ENCODE measurements at regions not wholly inside any gene's neighbourhood (a gene's known extent, or its start where the extent isn't known, plus 50 kb on each side); places are given as distances from the start of the nearest gene placed in this dataset.
"Not testable (repeated sequence)": the region's sequence is repeated elsewhere in the genome, so short reads cannot be mapped to it uniquely, and the experiment has no call there.

GRCh38 chr6:11961923-11962322, 50.2 kb upstream of the HIVEP1 start:
- Mint-ChIP-seq H3K9me3 (no peaks in the 10 kb centered on the region), H3K27ac (no peak overlapping the region), H3K4me1 (peaks cover 5% of the 10 kb centered on the region), H3K36me3 (no peaks in the 10 kb centered on the region), H3K4me3 (no peak overlapping the region)
- DNase-seq (ENCODE audit: low spot score in 2 of 2), result no peak
- ATAC-seq, result no peak

- Mint-ChIP-seq H3K36me3 (no peaks in the 10 kb centered on the region), H3K27ac (no peak overlapping the region), H3K4me3 (no peak overlapping the region), H3K4me1 (peaks cover 5% of the 10 kb centered on the region), H3K9me3 (no peaks in the 10 kb centered on the region)
- DNase-seq (ENCODE audit: low spot score in 2 of 2) (no peak), ATAC-seq (no peak)
Measured at GRCh38 chr6:11960909-11961779, 51.0 kb upstream of the HIVEP1 start.

GRCh38 chr6:11956781-11957180, 55.3 kb upstream of the HIVEP1 start:
- Mint-ChIP-seq H3K36me3 (no peaks in the 10 kb centered on the region), H3K4me1 (peaks cover 5% of the 10 kb centered on the region), H3K4me3 (no peak overlapping the region), H3K27ac (no peak overlapping the region), H3K9me3 (no peaks in the 10 kb centered on the region)
- ATAC-seq (no peak), DNase-seq (ENCODE audit: low spot score in 2 of 2) (no peak)

GRCh38 chr6:11953641-11954040, 58.5 kb upstream of the HIVEP1 start:
- H3K4me1 Mint-ChIP-seq, result no peaks in the 10 kb centered on the region
- no peaks in the 10 kb centered on the region for H3K36me3 Mint-ChIP-seq
- ATAC-seq (no peak), DNase-seq (ENCODE audit: low spot score in 2 of 2) (no peak)
- H3K27ac Mint-ChIP-seq, result no peak overlapping the region
- no peak overlapping the region for H3K4me3 Mint-ChIP-seq
- H3K9me3 Mint-ChIP-seq, result no peaks in the 10 kb centered on the region

DNA sequence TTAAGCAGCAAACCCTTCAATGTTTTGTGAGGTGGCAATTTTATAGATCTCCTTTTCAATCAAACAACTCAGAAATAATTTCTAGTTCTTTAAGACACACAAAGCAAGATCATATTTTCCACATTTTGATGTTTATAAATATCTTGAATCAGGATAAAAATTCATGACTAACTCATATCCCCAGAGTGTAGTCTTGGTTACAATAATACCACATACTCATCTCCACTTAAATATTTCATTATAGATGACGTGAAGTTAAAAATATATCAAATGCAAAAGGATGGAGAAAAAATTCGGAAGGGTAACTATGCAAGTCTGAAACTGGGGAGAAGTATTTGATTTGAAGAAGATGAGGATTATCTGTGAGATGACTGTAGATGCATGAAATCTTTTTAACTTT, 59.8 kb upstream of the HIVEP1 start:
- Mint-ChIP-seq H3K36me3 (no peaks in the 10 kb centered on the region), H3K4me1 (no peaks in the 10 kb centered on the region), H3K9me3 (no peaks in the 10 kb centered on the region), H3K4me3 (no peak overlapping the region), H3K27ac (no peak overlapping the region)
- ATAC-seq (no peak), DNase-seq (ENCODE audit: low spot score in 2 of 2) (no peak)

DNA sequence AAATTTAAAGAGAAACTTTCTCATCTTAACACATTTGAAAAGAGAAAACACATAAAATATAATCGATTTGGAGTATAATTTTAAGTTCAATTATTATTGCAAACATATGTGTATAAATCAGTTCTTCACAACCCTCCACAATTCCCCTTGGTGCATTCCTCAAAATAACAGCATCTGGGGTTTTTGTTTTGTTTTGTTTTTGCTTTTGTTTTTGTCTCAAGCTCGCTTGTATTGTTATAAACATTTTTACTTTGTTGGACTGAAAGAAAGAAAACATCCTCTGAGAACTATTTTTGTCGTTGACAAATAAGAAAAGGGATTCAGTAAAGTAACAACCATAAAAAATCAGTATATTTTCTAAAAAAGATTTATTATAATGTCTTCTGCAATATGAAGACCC, 60.2 kb upstream of the HIVEP1 start:
- DNase-seq (ENCODE audit: low spot score in 2 of 2) (no peak), ATAC-seq (no peak)
- no peaks in the 10 kb centered on the region for H3K4me1 Mint-ChIP-seq
- H3K9me3 Mint-ChIP-seq, result no peaks in the 10 kb centered on the region
- no peak overlapping the region for H3K4me3 Mint-ChIP-seq
- H3K27ac Mint-ChIP-seq, result no peak overlapping the region
- H3K36me3 Mint-ChIP-seq, result no peaks in the 10 kb centered on the region

GRCh38 chr6:11950109-11950508, 62.0 kb upstream of the HIVEP1 start:
- DNase-seq (ENCODE audit: low spot score in 2 of 2), result no peak
- ATAC-seq, result no peak

GRCh38 chr6:11947575-11947974, 64.5 kb upstream of the HIVEP1 start:
- no peaks in the 10 kb centered on the region for H3K9me3 Mint-ChIP-seq
- ATAC-seq (no peak), DNase-seq (ENCODE audit: low spot score in 2 of 2) (no peak)
- H3K36me3 Mint-ChIP-seq, result no peaks in the 10 kb centered on the region
- H3K27ac Mint-ChIP-seq, result no peak overlapping the region
- H3K4me3 Mint-ChIP-seq, result no peak overlapping the region
- H3K4me1 Mint-ChIP-seq, result no peaks in the 10 kb centered on the region

More at GRCh38 chr6:11950109-11950508, 62.0 kb upstream of the HIVEP1 start:
- Mint-ChIP-seq H3K27ac (no peak overlapping the region), H3K36me3 (no peaks in the 10 kb centered on the region), H3K9me3 (no peaks in the 10 kb centered on the region), H3K4me3 (no peak overlapping the region), H3K4me1 (no peaks in the 10 kb centered on the region)

DNA sequence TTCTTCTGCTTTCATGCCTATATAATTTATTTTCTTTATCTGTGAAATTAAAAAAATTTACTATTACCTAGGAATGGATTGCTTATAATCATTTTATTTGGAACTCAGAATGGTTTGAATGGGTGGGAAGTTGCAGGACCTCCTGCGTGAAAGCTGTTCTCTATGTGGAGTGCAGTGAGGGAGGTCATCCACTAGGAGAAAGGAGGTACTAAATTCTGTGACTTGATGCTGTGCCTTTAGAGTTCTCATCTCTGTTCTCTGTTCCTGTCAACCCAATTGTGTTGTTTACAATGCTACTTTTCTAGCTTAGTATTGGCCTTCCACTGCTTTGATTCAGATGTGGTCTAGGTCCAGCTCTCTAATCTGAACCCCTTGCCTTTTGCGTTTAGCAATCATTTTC, 65.0 kb upstream of the HIVEP1 start:
- DNase-seq (ENCODE audit: low spot score in 2 of 2) (no peak), ATAC-seq (no peak)
- H3K4me3 Mint-ChIP-seq, result no peak overlapping the region
- H3K9me3 Mint-ChIP-seq, result no peaks in the 10 kb centered on the region
- H3K27ac Mint-ChIP-seq, result no peak overlapping the region
- H3K4me1 Mint-ChIP-seq, result no peaks in the 10 kb centered on the region
- no peaks in the 10 kb centered on the region for H3K36me3 Mint-ChIP-seq

DNA sequence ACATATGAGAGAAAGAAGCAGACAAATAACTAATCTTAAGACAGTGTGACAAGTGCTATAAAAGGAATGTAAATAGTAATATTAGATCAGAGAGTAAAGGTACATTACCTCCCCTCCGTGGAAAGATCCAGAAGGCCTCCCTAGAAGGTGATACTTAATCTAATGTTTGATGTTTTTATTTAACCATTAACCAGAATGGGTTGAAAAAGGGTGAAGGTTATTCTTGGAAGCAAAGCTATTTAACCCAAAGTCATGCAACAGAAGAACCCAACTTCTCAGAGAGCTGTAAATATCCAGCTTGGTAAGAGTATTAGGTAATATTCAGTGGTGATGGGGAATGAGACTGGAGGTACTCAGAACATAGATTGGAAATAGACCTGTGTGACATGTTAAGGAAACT, 68.0 kb upstream of the HIVEP1 start:
- no peak overlapping the region for H3K4me3 Mint-ChIP-seq
- DNase-seq (ENCODE audit: low spot score in 2 of 2) (no peak), ATAC-seq (no peak)
- H3K36me3 Mint-ChIP-seq, result no peaks in the 10 kb centered on the region
- no peaks in the 10 kb centered on the region for H3K4me1 Mint-ChIP-seq
- no peaks in the 10 kb centered on the region for H3K9me3 Mint-ChIP-seq
- no peak overlapping the region for H3K27ac Mint-ChIP-seq

- no peak overlapping the region for H3K27ac Mint-ChIP-seq
- DNase-seq (ENCODE audit: low spot score in 2 of 2), result no peak
- H3K36me3 Mint-ChIP-seq, result no peaks in the 10 kb centered on the region
- no peak for ATAC-seq
- no peaks in the 10 kb centered on the region for H3K4me1 Mint-ChIP-seq
- no peaks in the 10 kb centered on the region for H3K9me3 Mint-ChIP-seq
- no peak overlapping the region for H3K4me3 Mint-ChIP-seq
Measured at GRCh38 chr6:11943060-11943459, 69.1 kb upstream of the HIVEP1 start.

DNA sequence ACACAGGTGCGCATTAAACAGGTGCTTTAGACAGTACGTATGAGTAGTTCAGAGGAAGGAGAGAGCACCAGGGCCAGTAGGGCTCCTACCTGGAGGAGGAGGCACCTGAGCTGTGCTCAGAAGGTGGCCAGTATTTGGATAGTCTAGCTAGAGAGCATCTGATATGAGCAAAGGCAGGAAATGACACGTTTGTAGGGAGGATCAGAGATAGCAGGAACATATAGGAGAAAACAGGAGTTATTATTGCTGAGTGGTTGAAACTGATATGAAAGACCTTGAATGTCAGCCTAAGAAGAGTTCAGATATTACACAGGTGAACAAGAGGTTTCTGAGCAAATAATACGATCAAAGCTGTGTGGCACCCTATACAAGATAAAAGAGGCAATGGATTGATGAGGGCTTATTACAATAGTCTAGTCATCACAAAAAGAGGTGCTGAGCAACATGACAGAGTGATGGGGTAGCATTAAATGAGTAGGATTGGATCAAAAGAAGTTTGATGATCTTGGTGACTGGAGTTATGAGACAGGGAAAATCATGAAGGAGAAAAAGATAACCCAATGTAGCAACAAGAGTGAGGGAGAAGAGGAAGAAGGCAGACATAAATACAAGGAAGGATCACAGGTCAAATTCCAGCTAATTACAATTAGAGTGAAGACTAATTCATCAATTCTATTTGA, 69.8 kb upstream of the HIVEP1 start:
- H3K27ac Mint-ChIP-seq, result no peak overlapping the region
- no peaks in the 10 kb centered on the region for H3K36me3 Mint-ChIP-seq
- H3K9me3 Mint-ChIP-seq, result no peaks in the 10 kb centered on the region
- no peak overlapping the region for H3K4me3 Mint-ChIP-seq
- no peak for DNase-seq (ENCODE audit: low spot score in 2 of 2)
- no peak for ATAC-seq
- no peaks in the 10 kb centered on the region for H3K4me1 Mint-ChIP-seq

DNA sequence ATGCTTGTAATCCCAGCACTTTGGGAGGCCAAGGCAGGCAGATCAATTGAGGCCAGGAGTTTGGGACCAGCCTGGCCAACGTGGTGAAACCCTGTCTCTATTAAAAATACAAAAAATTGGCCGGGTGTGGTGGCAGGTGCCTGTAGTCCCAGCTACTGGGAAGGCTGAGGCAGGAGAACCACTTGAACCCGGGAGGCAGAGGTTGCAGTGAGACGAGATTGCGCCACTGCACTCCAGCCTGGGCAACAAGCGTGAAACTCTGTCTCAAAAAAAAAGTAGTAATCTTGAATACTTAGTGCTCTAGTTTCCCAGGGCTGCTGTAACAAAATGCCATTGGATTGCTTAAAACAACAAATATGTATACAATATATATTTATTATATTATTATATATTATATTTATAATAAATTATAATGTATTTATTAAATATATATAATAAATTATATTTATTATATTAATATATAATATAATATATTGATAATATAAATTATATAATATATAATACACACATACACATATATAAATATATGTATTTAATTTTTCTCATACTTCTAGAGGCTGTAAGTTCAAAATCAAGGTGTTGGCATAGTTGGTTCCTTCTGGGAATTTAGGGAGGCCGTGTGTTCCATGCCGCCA, 71.5 kb upstream of the HIVEP1 start:
- H3K4me3 Mint-ChIP-seq; H3K9me3 Mint-ChIP-seq; DNase-seq (ENCODE audit: low spot score in 2 of 2); ATAC-seq; H3K36me3 Mint-ChIP-seq; H3K27ac Mint-ChIP-seq; H3K4me1 Mint-ChIP-seq: not testable (repeated sequence)

DNA sequence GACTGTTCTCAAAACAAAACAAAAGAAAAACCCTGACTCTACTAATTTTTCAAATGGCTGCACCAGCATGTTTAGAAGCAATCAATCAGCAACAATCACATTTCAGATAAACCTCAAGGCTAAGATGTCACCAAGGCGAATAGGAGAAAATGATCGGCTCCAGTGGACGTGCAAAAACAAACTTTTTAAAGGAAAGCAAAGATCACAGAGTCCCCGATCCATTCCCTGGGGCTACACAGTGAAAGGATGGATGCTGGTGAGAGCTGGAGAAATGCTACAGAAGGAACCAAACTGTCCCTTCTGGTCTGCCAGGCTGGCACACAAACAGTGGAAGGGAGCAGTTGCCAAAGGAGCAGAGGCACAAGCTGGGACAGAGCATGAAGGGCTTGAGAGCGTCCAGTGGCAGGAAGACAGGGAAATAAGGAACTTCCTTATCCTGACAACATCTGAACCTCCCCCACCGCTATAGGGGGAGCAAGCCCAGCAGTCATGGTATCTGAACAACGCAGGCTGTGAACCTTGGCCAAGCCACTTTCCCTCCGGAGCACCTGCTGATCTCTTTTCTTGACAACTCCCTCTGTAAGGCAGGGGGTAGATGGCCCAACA, 73.7 kb upstream of the HIVEP1 start:
- H3K27ac Mint-ChIP-seq, result no peak overlapping the region
- no peak overlapping the region for H3K4me3 Mint-ChIP-seq
- ATAC-seq, result no peak
- peaks cover 2% of the 10 kb centered on the region for H3K9me3 Mint-ChIP-seq
- H3K36me3 Mint-ChIP-seq, result no peaks in the 10 kb centered on the region
- DNase-seq (ENCODE audit: low spot score in 2 of 2), result no peak
- no peaks in the 10 kb centered on the region for H3K4me1 Mint-ChIP-seq

GRCh38 chr6:11934638-11935037, 77.5 kb upstream of the HIVEP1 start:
- H3K36me3 Mint-ChIP-seq, result no peaks in the 10 kb centered on the region
- H3K27ac Mint-ChIP-seq, result no peak overlapping the region
- DNase-seq (ENCODE audit: low spot score in 2 of 2), result no peak
- H3K4me1 Mint-ChIP-seq, result no peaks in the 10 kb centered on the region
- peaks cover 2% of the 10 kb centered on the region for H3K9me3 Mint-ChIP-seq
- H3K4me3 Mint-ChIP-seq, result no peak overlapping the region
- ATAC-seq, result no peak
